ENCODE measurements at regions not wholly inside any gene's neighbourhood (a gene's known extent, or its start where the extent isn't known, plus 50 kb on each side); places are given as distances from the start of the nearest gene placed in this dataset.
A peak's percentile ranks its signal among the peaks of the same experiment; 100 is the strongest.

DNA sequence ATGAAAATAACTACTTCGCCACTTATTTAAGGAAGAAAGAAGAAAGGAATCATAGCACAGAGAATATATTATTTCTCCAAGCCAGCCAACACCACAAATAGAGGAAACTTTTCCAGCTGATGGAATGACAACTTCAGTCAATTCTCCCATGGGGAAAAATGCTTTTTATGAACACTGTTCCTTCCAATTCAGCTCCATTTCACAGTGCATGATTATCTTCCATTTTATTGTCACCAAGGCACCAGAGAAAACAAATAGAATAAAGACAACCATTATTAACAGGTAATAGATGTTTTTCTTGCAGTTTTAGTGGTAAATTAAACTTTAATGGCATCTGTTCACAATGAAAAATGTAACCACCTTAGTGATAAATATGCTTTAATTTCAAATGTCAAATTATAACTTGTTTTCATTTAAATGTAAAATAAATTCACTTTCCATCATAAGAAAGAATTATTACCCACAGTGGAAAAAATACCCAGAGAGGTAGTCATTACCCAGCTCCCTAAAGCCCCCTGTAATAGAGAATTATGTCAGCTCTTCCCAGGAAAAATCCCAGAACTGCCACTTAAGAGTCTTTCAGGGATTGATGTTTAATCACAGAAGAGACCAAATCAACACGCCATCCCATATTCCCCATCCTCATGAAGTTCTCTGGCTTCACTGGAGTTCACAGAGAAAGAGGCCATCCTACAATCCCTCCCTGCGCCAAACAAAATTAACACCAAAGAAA lies 828.3 kb upstream of the TMEM132C start:
- ATAC-seq = no peak
- Mint-ChIP-seq H3K27ac (no peak overlapping the region), H3K9me3 (peaks cover 14% of the 10 kb centered on the region), H3K4me3 (no peak overlapping the region), H3K4me1 (no peaks in the 10 kb centered on the region), H3K36me3 (no peaks in the 10 kb centered on the region)
- no peak for DNase-seq (ENCODE audit: low spot score in 2 of 2)

DNA sequence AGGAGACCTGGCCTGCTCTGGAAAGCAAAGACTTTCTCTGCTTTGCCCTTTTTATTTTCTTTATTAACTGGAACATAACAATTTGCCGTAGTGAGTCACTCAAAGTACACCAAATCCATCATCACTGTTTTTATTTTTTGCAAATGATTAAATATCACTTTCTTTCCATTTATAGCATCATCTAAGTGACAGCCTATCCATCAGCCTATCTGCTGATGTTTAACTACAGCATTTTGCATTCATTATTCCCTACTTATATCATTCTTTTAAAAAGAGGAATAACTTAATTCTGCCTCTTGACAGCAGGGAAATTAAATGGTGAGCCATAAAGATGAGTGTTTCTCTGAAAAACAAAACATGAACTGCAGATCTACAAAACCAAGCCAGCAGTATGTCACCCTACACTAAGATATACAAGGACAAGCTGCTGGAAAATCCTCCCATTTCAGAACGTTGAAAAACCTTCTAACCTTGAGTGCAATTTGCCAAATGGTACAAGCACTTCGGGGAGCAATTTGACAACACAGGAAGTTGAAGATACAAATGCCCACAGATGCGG lies 821.3 kb upstream of the TMEM132C start:
- Mint-ChIP-seq H3K36me3 (no peaks in the 10 kb centered on the region), H3K9me3 (peaks cover 7% of the 10 kb centered on the region), H3K4me3 (no peak overlapping the region), H3K27ac (no peak overlapping the region), H3K4me1 (no peaks in the 10 kb centered on the region)
- no peak for ATAC-seq
- no peak for DNase-seq (ENCODE audit: low spot score in 2 of 2)

DNA sequence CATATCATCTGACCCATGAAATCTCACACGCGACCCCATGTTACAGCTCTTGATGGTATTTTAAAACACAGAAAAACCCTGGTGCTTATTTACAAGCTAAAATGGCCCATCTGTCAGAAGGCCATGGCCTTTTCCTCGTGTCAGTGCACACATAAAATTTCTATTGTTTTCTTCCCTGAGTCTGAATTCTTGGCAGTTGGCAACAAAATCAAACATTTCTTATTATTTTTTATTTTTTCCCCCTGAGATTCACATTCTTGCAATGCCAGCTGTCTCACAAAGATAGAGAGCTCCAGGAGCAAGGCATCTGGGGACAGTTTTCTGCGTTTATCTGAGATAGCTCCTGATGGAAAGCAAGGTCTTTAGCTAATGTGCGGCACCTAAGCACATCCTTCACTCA lies 818.1 kb upstream of the TMEM132C start:
- DNase-seq (ENCODE audit: low spot score in 2 of 2) (no peak), ATAC-seq (no peak)
- H3K27ac Mint-ChIP-seq = no peak overlapping the region
- H3K9me3 Mint-ChIP-seq = no peaks in the 10 kb centered on the region
- H3K36me3 Mint-ChIP-seq = no peaks in the 10 kb centered on the region
- H3K4me1 Mint-ChIP-seq = no peaks in the 10 kb centered on the region
- no peak overlapping the region for H3K4me3 Mint-ChIP-seq

DNA sequence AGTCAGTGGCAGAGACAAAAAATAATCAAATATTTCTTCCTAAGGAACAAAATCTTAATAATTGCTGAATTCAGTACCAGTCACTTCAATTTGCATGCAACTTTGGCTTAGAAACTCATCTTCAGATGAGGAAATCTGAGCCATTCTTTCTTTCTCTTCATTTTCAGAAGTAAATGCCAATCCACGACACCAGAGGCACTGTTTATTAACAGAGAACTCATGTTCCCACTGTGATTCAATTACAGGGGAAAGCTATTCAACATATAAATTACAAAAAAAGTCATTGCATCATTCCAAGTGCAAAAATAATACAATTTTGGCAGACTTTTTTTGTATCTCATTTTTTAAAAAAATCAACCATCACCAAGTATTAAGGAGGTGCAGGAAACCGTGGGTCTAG lies 816.1 kb upstream of the TMEM132C start:
- H3K9me3 Mint-ChIP-seq = no peaks in the 10 kb centered on the region
- ATAC-seq (no peak), DNase-seq (ENCODE audit: low spot score in 2 of 2) (no peak)
- no peak overlapping the region for H3K4me3 Mint-ChIP-seq
- no peak overlapping the region for H3K27ac Mint-ChIP-seq
- no peaks in the 10 kb centered on the region for H3K36me3 Mint-ChIP-seq
- H3K4me1 Mint-ChIP-seq = no peaks in the 10 kb centered on the region

DNA sequence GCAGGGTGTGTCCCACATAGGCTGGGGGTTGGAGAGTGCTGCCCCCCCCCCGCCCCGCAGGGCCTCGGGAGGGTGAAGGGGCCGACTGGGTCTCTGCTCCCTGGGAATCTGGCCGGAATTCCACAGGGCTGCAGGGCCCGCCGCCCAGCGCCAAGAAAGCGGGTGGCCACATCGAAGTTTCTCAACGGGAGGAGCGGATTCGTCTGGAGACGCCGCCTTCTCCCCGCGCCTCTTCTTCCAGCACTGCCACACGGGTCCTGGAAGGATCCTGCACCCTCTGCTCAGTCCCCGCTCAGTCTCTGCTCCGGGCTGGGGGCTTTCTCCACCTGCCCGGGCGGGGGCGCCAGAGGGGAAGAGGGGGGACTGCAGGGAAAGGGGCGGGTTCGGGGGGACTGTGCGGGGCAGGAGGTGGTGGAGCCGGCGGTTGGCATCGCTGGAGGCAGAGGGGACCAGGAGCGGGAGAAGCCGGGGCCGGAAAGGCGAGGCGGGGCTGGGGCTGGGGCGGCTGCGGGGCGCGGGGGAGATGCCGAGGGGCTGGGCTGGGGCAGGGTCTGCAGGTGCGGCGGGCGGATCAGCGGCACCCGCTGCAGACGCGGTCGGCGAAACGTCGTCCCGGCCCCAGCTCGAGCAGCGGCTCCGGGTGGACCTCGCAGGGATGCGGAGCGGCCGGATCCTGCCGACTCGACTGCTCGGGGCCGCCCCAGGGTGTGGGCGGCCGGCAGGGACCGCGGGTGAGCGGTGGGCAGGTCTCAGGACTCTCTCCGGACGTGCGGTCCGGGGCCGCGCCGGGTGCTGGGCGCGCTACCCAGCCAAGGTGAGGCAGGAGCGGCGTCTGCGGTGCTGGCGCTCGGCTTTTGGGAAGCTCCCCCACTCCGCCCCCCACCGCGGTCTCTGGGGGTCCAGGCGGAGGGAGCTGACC lies 811.4 kb upstream of the TMEM132C start:
- Mint-ChIP-seq H3K27ac (no peak overlapping the region), H3K4me1 (no peaks in the 10 kb centered on the region), H3K4me3 (no peak overlapping the region), H3K36me3 (no peaks in the 10 kb centered on the region), H3K9me3 (no peaks in the 10 kb centered on the region)
- DNase-seq (ENCODE audit: low spot score in 2 of 2) = no peak
- ATAC-seq = no peak

DNA sequence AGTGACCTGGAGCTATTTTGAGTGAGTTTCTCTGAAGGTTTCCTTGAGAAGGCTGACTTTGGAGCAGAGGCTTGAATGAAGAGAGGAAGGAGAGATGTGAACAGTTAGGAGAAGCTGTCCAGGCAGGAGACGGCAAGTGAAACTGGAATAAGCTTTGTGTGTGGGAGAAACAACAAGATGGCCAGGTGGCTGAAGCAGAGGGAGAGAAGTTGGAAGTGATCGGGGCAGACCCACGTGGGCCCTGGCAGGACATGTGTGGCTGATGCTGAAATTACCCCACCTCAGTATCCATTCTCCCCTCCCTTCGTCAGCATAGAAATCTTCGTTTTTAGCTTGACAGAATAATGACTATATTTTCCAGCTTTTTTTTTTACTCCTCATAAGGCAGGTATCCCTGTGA lies 809.2 kb upstream of the TMEM132C start:
- Mint-ChIP-seq H3K27ac (no peak overlapping the region), H3K4me3 (no peak overlapping the region), H3K36me3 (no peaks in the 10 kb centered on the region), H3K4me1 (no peaks in the 10 kb centered on the region), H3K9me3 (no peaks in the 10 kb centered on the region)
- DNase-seq (ENCODE audit: low spot score in 2 of 2) = no peak
- ATAC-seq = no peak

DNA sequence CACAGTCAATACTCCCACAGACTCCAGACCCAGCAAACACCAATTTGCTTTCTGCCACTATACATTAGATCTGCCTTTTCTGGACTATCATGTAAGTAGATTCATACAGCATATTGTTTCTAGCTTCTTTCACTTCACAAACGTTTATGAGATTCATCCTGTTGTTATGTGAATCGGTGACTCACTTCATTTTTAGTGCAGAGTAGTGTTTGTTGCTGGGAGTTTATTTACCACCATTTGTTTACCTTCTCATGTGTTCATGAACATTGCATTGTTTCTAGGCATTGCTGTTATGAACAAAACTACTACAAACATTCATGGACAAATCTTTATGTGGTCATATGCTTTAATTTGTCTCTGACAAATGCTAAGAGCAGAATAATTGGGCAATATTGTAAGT lies 807.8 kb upstream of the TMEM132C start:
- H3K4me3 Mint-ChIP-seq = no peak overlapping the region
- no peak for DNase-seq (ENCODE audit: low spot score in 2 of 2)
- H3K9me3 Mint-ChIP-seq = no peaks in the 10 kb centered on the region
- no peaks in the 10 kb centered on the region for H3K4me1 Mint-ChIP-seq
- ATAC-seq = no peak
- no peaks in the 10 kb centered on the region for H3K36me3 Mint-ChIP-seq
- no peak overlapping the region for H3K27ac Mint-ChIP-seq

DNA sequence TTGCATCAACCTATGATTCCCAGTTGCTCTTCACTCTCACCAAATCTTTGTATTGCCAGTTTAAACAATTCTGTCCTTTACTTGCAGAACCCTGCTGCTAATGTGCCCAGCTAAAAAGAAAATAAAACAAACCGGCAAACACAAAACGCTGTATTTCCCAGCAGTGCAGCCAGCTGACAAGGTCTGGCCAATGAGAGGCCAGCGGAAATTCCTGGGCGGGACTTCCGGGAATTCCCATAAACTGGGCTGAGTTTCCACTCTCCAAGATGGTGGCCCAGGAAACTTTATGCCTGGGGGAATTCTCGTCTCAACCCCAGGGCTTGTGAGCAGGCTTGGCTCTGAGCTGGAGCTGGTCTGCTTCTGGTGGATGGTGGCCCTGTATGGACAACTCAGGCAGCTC lies 807.3 kb upstream of the TMEM132C start:
- Mint-ChIP-seq H3K4me3 (no peak overlapping the region), H3K4me1 (no peaks in the 10 kb centered on the region), H3K9me3 (no peaks in the 10 kb centered on the region), H3K36me3 (no peaks in the 10 kb centered on the region), H3K27ac (no peak overlapping the region)
- ATAC-seq (no peak), DNase-seq (ENCODE audit: low spot score in 2 of 2) (no peak)

DNA sequence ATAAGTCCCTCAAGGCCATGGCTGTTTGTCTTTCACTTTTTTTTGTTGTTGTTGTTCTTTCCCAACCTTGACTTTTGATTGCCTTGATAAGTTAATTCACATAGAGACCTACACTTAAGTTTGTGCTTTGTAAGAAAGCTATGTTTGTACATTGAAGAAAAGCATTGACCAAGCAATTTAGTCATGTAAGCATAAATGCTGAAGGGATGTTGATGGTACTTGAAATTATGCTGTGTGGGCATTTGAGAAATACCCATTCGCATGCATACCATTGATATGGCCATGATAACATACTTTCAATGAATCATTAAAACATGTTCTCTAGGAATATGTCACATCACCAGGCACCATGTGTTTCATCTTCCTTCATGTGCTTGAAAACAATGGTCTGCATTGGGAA lies 803.7 kb upstream of the TMEM132C start:
- no peak for ATAC-seq
- H3K4me1 Mint-ChIP-seq = no peaks in the 10 kb centered on the region
- no peak overlapping the region for H3K27ac Mint-ChIP-seq
- H3K4me3 Mint-ChIP-seq = no peak overlapping the region
- H3K36me3 Mint-ChIP-seq = no peaks in the 10 kb centered on the region
- no peak for DNase-seq (ENCODE audit: low spot score in 2 of 2)
- no peaks in the 10 kb centered on the region for H3K9me3 Mint-ChIP-seq

DNA sequence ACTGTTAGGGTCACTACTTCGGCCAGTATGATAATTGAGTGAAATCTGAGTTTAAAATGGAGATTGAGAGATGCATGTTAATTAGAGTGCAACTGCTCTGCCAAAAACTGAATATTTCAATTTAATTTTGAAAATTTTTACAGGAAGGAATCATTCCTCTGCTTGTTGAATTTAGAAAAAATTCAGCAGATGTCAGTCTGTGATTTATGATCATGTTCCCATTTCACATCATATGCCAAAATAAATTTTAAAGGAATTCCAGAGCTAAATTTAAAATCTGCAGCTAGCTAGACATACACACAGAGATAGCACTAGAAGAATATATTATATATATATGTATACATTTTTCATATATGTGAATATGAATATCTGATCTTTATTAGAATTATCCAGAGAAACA lies 797.6 kb upstream of the TMEM132C start:
- no peaks in the 10 kb centered on the region for H3K9me3 Mint-ChIP-seq
- no peak overlapping the region for H3K4me3 Mint-ChIP-seq
- ATAC-seq (no peak), DNase-seq (ENCODE audit: low spot score in 2 of 2) (no peak)
- no peaks in the 10 kb centered on the region for H3K4me1 Mint-ChIP-seq
- no peak overlapping the region for H3K27ac Mint-ChIP-seq
- H3K36me3 Mint-ChIP-seq = no peaks in the 10 kb centered on the region

DNA sequence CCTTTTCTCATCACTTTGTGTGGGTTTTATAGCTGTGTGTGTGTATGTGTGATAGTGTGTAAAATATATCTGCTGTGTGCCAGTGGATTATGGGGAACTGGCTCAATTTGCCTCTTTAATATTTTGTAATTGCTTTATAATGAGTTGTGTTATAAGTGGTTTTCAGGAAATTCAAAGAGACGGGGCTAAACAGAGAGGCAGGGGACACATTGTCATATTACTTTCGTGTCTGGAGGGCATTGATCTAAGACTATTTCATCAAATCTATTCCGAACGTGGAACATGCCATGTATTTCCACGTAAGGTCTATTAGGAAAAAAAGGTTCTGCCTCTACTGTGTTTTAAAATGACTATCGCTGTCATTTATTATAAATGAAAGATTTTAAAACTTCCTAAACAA lies 793.2 kb upstream of the TMEM132C start:
- no peak for ATAC-seq
- Mint-ChIP-seq H3K36me3 (no peaks in the 10 kb centered on the region), H3K4me3 (no peak overlapping the region), H3K27ac (no peak overlapping the region), H3K9me3 (no peaks in the 10 kb centered on the region), H3K4me1 (no peaks in the 10 kb centered on the region)
- DNase-seq (ENCODE audit: low spot score in 2 of 2) = no peak

DNA sequence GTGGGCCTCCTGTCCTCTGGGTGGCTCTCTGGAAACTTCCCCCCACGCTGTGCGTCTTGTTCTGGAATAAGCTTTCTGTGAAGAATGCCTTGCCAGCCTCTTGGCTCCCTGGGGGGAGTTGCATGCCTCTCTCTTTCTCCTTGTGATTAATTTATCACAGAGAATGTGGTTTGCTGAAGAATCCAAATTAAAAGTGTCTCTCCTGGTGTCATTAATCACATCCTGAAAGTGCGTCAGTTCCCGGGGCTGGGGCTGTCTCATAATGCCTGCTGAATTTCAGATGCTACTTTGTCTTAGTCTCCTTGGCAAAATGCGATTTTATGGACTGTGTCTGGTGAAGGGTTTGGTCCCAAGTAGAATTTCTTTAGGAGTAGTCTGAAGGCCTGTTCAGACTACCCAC lies 787.7 kb upstream of the TMEM132C start:
- DNase-seq (ENCODE audit: low spot score in 2 of 2) (no peak), ATAC-seq (no peak)
- no peak overlapping the region for H3K4me3 Mint-ChIP-seq
- no peaks in the 10 kb centered on the region for H3K36me3 Mint-ChIP-seq
- no peak overlapping the region for H3K27ac Mint-ChIP-seq
- H3K9me3 Mint-ChIP-seq = no peaks in the 10 kb centered on the region
- no peaks in the 10 kb centered on the region for H3K4me1 Mint-ChIP-seq

DNA sequence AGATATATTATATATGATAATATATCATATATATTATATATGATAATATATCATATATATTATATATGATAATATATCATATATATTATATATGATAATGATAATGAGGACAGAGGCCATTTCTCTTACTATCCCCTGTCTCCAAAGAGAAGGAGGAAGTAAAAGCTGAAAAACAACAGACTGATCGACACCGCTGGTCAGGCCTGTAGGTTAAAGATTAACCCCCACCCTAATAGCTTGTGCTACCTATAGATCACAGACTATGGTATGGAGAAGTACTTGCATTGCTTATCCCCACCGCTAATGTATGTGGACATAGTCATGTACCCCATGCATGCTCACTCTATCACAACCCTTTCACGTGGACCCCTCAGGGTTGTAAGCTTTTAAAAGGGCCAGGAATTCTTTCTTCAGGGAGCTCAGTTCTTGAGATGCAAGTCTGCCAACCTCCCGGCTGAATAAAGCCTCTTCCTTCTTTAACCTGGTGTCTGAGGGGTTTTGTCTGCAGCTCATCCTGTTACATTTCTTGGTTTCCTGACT lies 786.1 kb upstream of the TMEM132C start:
- H3K9me3 Mint-ChIP-seq = no peaks in the 10 kb centered on the region
- H3K4me1 Mint-ChIP-seq = peaks cover 5% of the 10 kb centered on the region
- DNase-seq (ENCODE audit: low spot score in 2 of 2) = no peak
- no peak overlapping the region for H3K4me3 Mint-ChIP-seq
- ATAC-seq = no peak
- H3K27ac Mint-ChIP-seq = no peak overlapping the region
- no peaks in the 10 kb centered on the region for H3K36me3 Mint-ChIP-seq

DNA sequence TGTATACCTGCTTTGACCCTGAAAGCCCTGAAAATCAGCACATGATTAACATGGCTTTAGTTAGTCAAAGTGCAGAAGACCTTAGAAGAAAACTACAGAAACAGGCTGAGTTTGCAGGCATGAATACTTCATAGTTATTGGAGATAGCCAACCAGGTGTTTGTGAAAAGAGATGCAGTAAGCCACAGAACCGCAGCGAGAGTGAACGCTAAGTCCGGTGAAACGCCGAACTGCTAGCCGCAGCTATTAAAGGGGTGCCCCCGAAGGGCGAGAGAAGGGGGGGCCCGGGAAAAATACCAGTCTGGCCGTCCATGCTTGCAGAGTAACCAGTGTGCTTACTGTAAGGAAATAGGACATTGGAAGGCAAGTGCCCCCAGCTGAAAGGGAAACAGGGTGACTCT lies 784.0 kb upstream of the TMEM132C start:
- no peak overlapping the region for H3K4me3 Mint-ChIP-seq
- no peaks in the 10 kb centered on the region for H3K9me3 Mint-ChIP-seq
- no peak overlapping the region for H3K27ac Mint-ChIP-seq
- no peak for DNase-seq (ENCODE audit: low spot score in 2 of 2)
- peaks cover 6% of the 10 kb centered on the region for H3K4me1 Mint-ChIP-seq
- H3K36me3 Mint-ChIP-seq = no peaks in the 10 kb centered on the region
- no peak for ATAC-seq

DNA sequence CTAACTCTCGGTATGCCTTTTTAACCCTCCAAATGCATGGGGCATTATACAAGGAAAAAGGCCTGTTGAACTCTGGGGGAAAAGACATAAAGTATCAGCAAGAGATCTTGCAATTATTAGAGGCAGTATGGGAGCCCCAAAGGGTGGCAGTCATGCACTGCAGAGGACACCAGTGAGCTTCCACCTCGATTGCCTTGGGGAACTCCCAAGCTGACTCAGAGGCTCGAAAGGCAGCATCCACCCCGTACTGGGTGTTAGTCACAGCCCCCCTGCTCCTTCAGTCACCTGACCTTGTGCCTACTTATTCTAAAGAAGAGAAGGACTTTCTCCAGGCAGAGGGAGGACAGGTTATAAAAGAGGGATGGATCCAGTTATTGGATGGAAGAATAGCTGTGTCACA lies 781.4 kb upstream of the TMEM132C start:
- Mint-ChIP-seq H3K9me3 (peaks cover 2% of the 10 kb centered on the region), H3K4me1 (peaks cover 6% of the 10 kb centered on the region), H3K27ac (no peak overlapping the region), H3K36me3 (no peaks in the 10 kb centered on the region), H3K4me3 (no peak overlapping the region)
- ATAC-seq (peak; percentile 94), DNase-seq (ENCODE audit: low spot score in 2 of 2) (peak in 1 of 2 donors; percentile 6)

DNA sequence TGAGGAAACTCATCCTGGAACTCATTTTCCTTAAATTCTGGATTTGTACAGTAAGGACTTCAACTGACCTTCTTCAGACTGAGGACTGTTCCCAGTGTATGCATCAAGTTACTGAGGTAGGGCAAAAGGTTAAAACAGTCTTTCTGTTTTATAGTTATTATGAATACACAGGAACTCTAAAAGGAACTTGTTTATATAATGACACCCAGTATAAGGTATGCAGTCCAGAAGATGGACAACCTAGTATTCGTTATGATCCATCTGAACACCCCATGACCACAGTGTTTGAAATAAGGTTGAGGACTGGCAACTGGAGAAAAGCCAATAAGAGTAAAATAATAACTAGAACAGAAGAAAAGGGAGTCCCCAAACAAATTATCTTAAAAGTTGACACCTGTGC lies 779.9 kb upstream of the TMEM132C start:
- ATAC-seq = no peak
- H3K4me3 Mint-ChIP-seq = no peak overlapping the region
- no peaks in the 10 kb centered on the region for H3K36me3 Mint-ChIP-seq
- no peak overlapping the region for H3K27ac Mint-ChIP-seq
- H3K9me3 Mint-ChIP-seq = peaks cover 2% of the 10 kb centered on the region
- DNase-seq (ENCODE audit: low spot score in 2 of 2) = no peak
- peaks cover 6% of the 10 kb centered on the region for H3K4me1 Mint-ChIP-seq

Measured in stimulated activated effector memory CD8-positive, alpha-beta T cell treated with anti-CD3 and anti-CD28 coated beads, Interleukin-12 subunit alpha, Interleukin-12 subunit beta, amount 100 ng/mL, for 72 hours (primary cell).